Vagina (tissue), 2 donors: ENCODE measurements at regions not wholly inside any gene's neighbourhood (a gene's known extent, or its start where the extent isn't known, plus 50 kb on each side); places are given as distances from the start of the nearest gene placed in this dataset.

Source experiments
- DNase-seq, 2 donors: peaks; one replicate each; pipeline ENCODE4 v3.0.0-alpha.2; 2017; ENCODE audit errors: extremely low spot score in 2 of 2
- H3K27ac ChIP-seq: fragments of 200-600 bp; sonication (generic); one replicate; pipeline ENCODE4 v1.5.1; 2019
- H3K27me3 ChIP-seq: fragments of 200-600 bp; sonication (generic); one replicate; pipeline ENCODE4 v1.5.1; 2019
- H3K36me3 ChIP-seq, 2 donors: fragments of 200-600 bp; sonication (generic); one replicate each; pipeline ENCODE4 v1.5.1; 2017 to 2019
- H3K4me1 ChIP-seq: fragments of 200-600 bp; sonication (generic); one replicate; pipeline ENCODE4 v1.5.1; 2019
- H3K4me3 ChIP-seq, 2 donors: fragments of 200-600 bp; sonication (generic); 1 replicate in 1 of 2; 2 replicates in 1 of 2; pipeline ENCODE4 v1.5.1; 2016 to 2019
- H3K9me3 ChIP-seq: fragments of 200-600 bp; sonication (generic); one replicate; pipeline ENCODE4 v1.5.1; 2019
- CTCF ChIP-seq, 3 experiments: fragments of 450-650 bp in 2 of 3; fragments of 200-600 bp in 1 of 3; sonication (generic) in 1 of 3; IDR thresholded peaks; one replicate each; pipeline ENCODE4 v1.5.1; 2017 to 2019; ENCODE audit warnings: antibody characterized with exemption in 3 of 3, mild to moderate bottlenecking in 2 of 3, moderate library complexity in 2 of 3
- POLR2A ChIP-seq, 2 donors: fragments of 450-650 bp; IDR thresholded peaks; one replicate each; pipeline ENCODE4 v1.6.1; 2017; ENCODE audit warnings: antibody characterized with exemption in 2 of 2, mild to moderate bottlenecking in 2 of 2, moderate library complexity in 2 of 2
- POLR2AphosphoS5 ChIP-seq, 2 donors: sonication (generic); formaldehyde crosslinking; IDR thresholded peaks; one replicate each; pipeline ENCODE4 v1.9.0; 2017; ENCODE audit warnings: antibody characterized with exemption in 2 of 2, mild to moderate bottlenecking in 2 of 2, low read depth in 1 of 2; ENCODE audit not compliant: insufficient read depth in 1 of 2
- intact Hi-C: fragments of 100-400 bp; cut with DNase I; formaldehyde crosslinking; loops from one replicate; pipeline ENCODE4 v1.15.1; 2023

GRCh38 chr22:48424201-48424627, 1403.5 kb downstream of the BRD1 start:
- intact Hi-C loops = no loop called here
- no peaks in the 10 kb centered on the region for H3K9me3 ChIP-seq
- H3K36me3 ChIP-seq = no peaks in the 10 kb centered on the region
- no peak for DNase-seq
- no peaks in the 10 kb centered on the region for H3K27me3 ChIP-seq
- H3K4me1 ChIP-seq = no peaks in the 10 kb centered on the region
- H3K4me3 ChIP-seq = no peak overlapping the region
- no peak overlapping the region for H3K27ac ChIP-seq
- TF ChIP-seq POLR2A (IDR thresholded peaks at IDR 0.05) (no peak), POLR2AphosphoS5 (IDR thresholded peaks at IDR 0.05; ENCODE audit: insufficient read depth in 1 of 2, low read depth in 1 of 2) (no peak), CTCF (IDR thresholded peaks at IDR 0.05) (no peak)

GRCh38 chr22:48423481-48423911, 1404.2 kb downstream of the BRD1 start:
- no peak overlapping the region for H3K27ac ChIP-seq
- H3K4me1 ChIP-seq = no peaks in the 10 kb centered on the region
- no peaks in the 10 kb centered on the region for H3K27me3 ChIP-seq
- H3K4me3 ChIP-seq = no peak overlapping the region
- H3K36me3 ChIP-seq = no peaks in the 10 kb centered on the region
- no peaks in the 10 kb centered on the region for H3K9me3 ChIP-seq
- intact Hi-C loops = no loop called here
- no peak for TF ChIP-seq POLR2AphosphoS5 (IDR thresholded peaks at IDR 0.05; ENCODE audit: insufficient read depth in 1 of 2, low read depth in 1 of 2)
- TF ChIP-seq CTCF (IDR thresholded peaks at IDR 0.05) = no peak
- no peak for TF ChIP-seq POLR2A (IDR thresholded peaks at IDR 0.05)
- no peak for DNase-seq

GRCh38 chr22:48422900-48423480, 1404.7 kb downstream of the BRD1 start:
- no peak for TF ChIP-seq POLR2AphosphoS5 (IDR thresholded peaks at IDR 0.05; ENCODE audit: insufficient read depth in 1 of 2, low read depth in 1 of 2)
- no peak for TF ChIP-seq POLR2A (IDR thresholded peaks at IDR 0.05)
- TF ChIP-seq CTCF (IDR thresholded peaks at IDR 0.05) = no peak
- Histone ChIP-seq H3K36me3 (no peaks in the 10 kb centered on the region), H3K9me3 (no peaks in the 10 kb centered on the region), H3K27me3 (no peaks in the 10 kb centered on the region), H3K4me3 (no peak overlapping the region), H3K4me1 (no peaks in the 10 kb centered on the region), H3K27ac (no peak overlapping the region)
- intact Hi-C loops = no loop called here
- DNase-seq = no peak

GRCh38 chr22:48418831-48419230, 1408.8 kb downstream of the BRD1 start:
- no peak for TF ChIP-seq POLR2A (IDR thresholded peaks at IDR 0.05)
- TF ChIP-seq POLR2AphosphoS5 (IDR thresholded peaks at IDR 0.05; ENCODE audit: insufficient read depth in 1 of 2, low read depth in 1 of 2) = no peak
- TF ChIP-seq CTCF (IDR thresholded peaks at IDR 0.05) = no peak
- intact Hi-C loops = no loop called here
- no peaks in the 10 kb centered on the region for H3K4me1 ChIP-seq
- no peaks in the 10 kb centered on the region for H3K36me3 ChIP-seq
- H3K9me3 ChIP-seq = no peaks in the 10 kb centered on the region
- no peak for DNase-seq
- no peak overlapping the region for H3K4me3 ChIP-seq
- no peak overlapping the region for H3K27ac ChIP-seq
- H3K27me3 ChIP-seq = no peaks in the 10 kb centered on the region

GRCh38 chr22:48417225-48418070, 1410.2 kb downstream of the BRD1 start:
- intact Hi-C loops = no loop called here
- no peak for DNase-seq
- no peaks in the 10 kb centered on the region for H3K27me3 ChIP-seq

More at GRCh38 chr22:48417225-48418070, 1410.2 kb downstream of the BRD1 start:
- Histone ChIP-seq H3K4me1 (no peaks in the 10 kb centered on the region), H3K9me3 (no peaks in the 10 kb centered on the region), H3K36me3 (no peaks in the 10 kb centered on the region), H3K4me3 (no peak overlapping the region), H3K27ac (no peak overlapping the region)
- no peak for TF ChIP-seq POLR2AphosphoS5 (IDR thresholded peaks at IDR 0.05; ENCODE audit: insufficient read depth in 1 of 2, low read depth in 1 of 2)
